Calu3 (cell line): ENCODE measurements at regions not wholly inside any gene's neighbourhood (a gene's known extent, or its start where the extent isn't known, plus 50 kb on each side); places are given as distances from the start of the nearest gene placed in this dataset.

ENCODE experiments used
- BruUV-seq: library from RNA; stranded (reverse); fragments of 400-500 nt; replicated peaks from 2 replicates; lab custom pipeline; 2021; lab: Mats Ljungman, UMichigan
- CTCF ChIA-PET: fragments of 300-600 bp; sonication (Branson Sonifier 250); formaldehyde crosslinking; loops from one replicate; lab custom pipeline; 2022; ENCODE audit warnings: antibody characterized with exemption; lab: Charles Lee
- DNase-seq: peaks from one replicate; pipeline ENCODE4 v3.0.0; 2022
- H3K27ac Mint-ChIP-seq: one replicate; pipeline ENCODE4 v1.8.0; 2022; ENCODE audit warnings: mixed read lengths; ENCODE audit not compliant: unreplicated experiment
- H3K27me3 Mint-ChIP-seq: one replicate; pipeline ENCODE4 v1.8.0; 2022; ENCODE audit warnings: mixed read lengths; ENCODE audit not compliant: unreplicated experiment
- H3K36me3 Mint-ChIP-seq: one replicate; pipeline ENCODE4 v1.8.0; 2022; ENCODE audit warnings: mild to moderate bottlenecking, moderate library complexity, mixed read lengths; ENCODE audit not compliant: insufficient read depth, unreplicated experiment
- H3K4me1 Mint-ChIP-seq: one replicate; pipeline ENCODE4 v1.8.0; 2022; ENCODE audit warnings: mild to moderate bottlenecking, low read depth, mixed read lengths; ENCODE audit not compliant: unreplicated experiment
- H3K4me3 Mint-ChIP-seq: one replicate; pipeline ENCODE4 v1.8.0; 2022; ENCODE audit warnings: mild to moderate bottlenecking, low read depth, moderate library complexity, mixed read lengths; ENCODE audit not compliant: unreplicated experiment
- H3K9me3 Mint-ChIP-seq: one replicate; pipeline ENCODE4 v1.8.0; 2022; ENCODE audit warnings: low read depth, mixed read lengths; ENCODE audit not compliant: unreplicated experiment
- CTCF ChIP-seq: fragments of 200-600 bp; IDR thresholded peaks from one replicate; pipeline ENCODE4 v1.8.0; 2022; ENCODE audit warnings: antibody characterized with exemption; ENCODE audit not compliant: unreplicated experiment
- intact Hi-C: fragments of 100-400 bp; cut with micrococcal nuclease; formaldehyde crosslinking; loops from one replicate; pipeline ENCODE4 v1.10.0; 2022; ENCODE audit not compliant: unreplicated experiment

DNA sequence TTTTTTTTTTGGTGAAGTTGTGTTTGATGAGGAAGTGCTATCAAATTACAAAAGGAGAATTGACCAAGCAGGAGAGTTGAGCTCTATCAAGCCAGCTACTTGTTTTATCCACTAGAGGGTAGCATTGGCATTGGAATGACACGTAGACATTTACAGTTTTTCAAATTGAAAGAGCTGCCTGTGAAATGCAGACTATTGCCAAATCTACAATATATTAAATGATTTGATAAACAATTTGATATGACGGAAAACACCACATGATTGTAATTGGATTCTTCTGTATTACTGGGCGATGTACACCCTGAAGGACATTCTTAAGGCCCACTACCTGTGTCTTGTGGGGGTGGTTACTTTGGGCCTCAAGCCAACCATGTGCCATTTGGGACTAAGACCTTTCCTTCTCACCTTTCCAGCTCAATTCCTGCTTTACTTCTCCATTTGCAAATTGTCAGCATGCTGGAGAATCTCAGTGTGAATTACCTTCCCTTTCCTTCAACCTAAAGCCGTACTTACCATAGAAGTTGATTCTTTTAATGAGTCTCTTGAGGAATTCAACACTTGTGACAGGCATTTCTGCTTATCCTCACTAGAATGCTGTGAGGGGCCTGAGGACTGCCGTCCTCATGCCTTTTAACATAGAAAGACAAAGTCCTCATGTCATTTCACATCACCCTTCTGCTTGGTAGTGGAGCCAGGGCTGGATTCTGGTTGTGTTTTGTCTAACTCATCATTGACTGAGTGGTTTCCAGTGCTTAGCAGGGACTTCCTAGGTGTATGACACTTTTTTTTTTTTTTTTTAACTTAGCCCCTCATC, 134.8 kb upstream of the THUMPD2 start:
- CTCF ChIA-PET = interaction anchor here (0.6 to 1.3 kb wide), 16 partner anchors 26 to 1870 kb away, joined by 3 to 22 read pairs (median 4); no protein-coding TSS in a partner anchor
- Mint-ChIP-seq H3K27me3 (peaks cover 21% of the 10 kb centered on the region), H3K27ac (no peak overlapping the region), H3K36me3 (no peaks in the 10 kb centered on the region), H3K4me1 (no peaks in the 10 kb centered on the region), H3K9me3 (no peaks in the 10 kb centered on the region), H3K4me3 (no peak overlapping the region)
- peak; percentile 47 for TF ChIP-seq CTCF
- DNase-seq = peak; percentile 28
- no TSS peak for BruUV-seq
- intact Hi-C loops = loop anchor here (1.0 to 10.0 kb wide), 7 partner anchors 76 to 1871 kb away; no protein-coding TSS in a partner anchor

GRCh38 chr2:39902103-39902502, 123.0 kb upstream of the THUMPD2 start:
- CTCF ChIA-PET = no interaction called here
- DNase-seq = no peak
- Mint-ChIP-seq H3K9me3 (no peaks in the 10 kb centered on the region), H3K27ac (no peak overlapping the region), H3K36me3 (no peaks in the 10 kb centered on the region), H3K4me3 (no peak overlapping the region), H3K27me3 (peaks cover 20% of the 10 kb centered on the region), H3K4me1 (no peaks in the 10 kb centered on the region)
- BruUV-seq = no TSS peak
- TF ChIP-seq CTCF = no peak
- intact Hi-C loops = no loop called here

GRCh38 chr2:39898934-39899333, 119.9 kb upstream of the THUMPD2 start:
- H3K4me1 Mint-ChIP-seq = no peaks in the 10 kb centered on the region
- intact Hi-C loops = no loop called here
- no peak for TF ChIP-seq CTCF
- CTCF ChIA-PET = no interaction called here
- no TSS peak for BruUV-seq
- no peak overlapping the region for H3K4me3 Mint-ChIP-seq
- H3K36me3 Mint-ChIP-seq = no peaks in the 10 kb centered on the region
- no peaks in the 10 kb centered on the region for H3K9me3 Mint-ChIP-seq
- H3K27ac Mint-ChIP-seq = no peak overlapping the region
- DNase-seq = no peak
- H3K27me3 Mint-ChIP-seq = peaks cover 9% of the 10 kb centered on the region

DNA sequence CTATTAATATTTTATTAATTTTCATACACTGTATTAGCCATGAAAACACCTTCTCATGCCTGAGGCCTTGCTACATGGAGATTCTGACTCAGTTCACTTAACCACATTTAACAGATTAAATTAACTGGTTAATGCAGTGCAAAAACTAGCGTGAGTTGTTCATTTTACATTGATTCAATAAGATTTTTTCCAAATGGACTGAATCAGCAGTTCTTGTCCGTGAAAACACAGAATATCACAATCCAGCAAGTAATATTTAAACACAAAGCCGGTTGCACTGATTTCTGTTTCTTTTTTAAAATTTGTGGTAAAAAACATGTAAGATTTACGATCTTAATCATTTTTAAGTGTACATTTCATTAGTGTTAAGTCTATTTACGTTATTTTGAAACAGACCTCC, 118.2 kb upstream of the THUMPD2 start:
- CTCF ChIA-PET = no interaction called here
- Mint-ChIP-seq H3K4me3 (no peak overlapping the region), H3K4me1 (no peaks in the 10 kb centered on the region), H3K36me3 (no peaks in the 10 kb centered on the region), H3K9me3 (no peaks in the 10 kb centered on the region), H3K27ac (no peak overlapping the region), H3K27me3 (peaks cover 3% of the 10 kb centered on the region)
- no peak for DNase-seq
- no peak for TF ChIP-seq CTCF
- intact Hi-C loops = no loop called here
- BruUV-seq = no TSS peak
